Chondrocyte (in vitro differentiated cells): ENCODE measurements at regions not wholly inside any gene's neighbourhood (a gene's known extent, or its start where the extent isn't known, plus 50 kb on each side); places are given as distances from the start of the nearest gene placed in this dataset.

Experiments used
- DNase-seq: peaks from one replicate; pipeline ENCODE4 v3.0.0; 2021; ENCODE audit warnings: mixed read lengths, low spot score
- H3K27ac Mint-ChIP-seq: one replicate; pipeline ENCODE4 v1.8.0; 2021; ENCODE audit warnings: mild to moderate bottlenecking, moderate library complexity, mixed read lengths; ENCODE audit not compliant: unreplicated experiment
- H3K27me3 Mint-ChIP-seq: 2 replicates; pipeline ENCODE4 v1.8.0; 2021; ENCODE audit warnings: low read depth, mixed read lengths
- H3K36me3 Mint-ChIP-seq: 2 replicates; pipeline ENCODE4 v1.8.0; 2021; ENCODE audit warnings: low read depth, mixed read lengths
- H3K4me1 Mint-ChIP-seq: 2 replicates; pipeline ENCODE4 v1.8.0; 2021; ENCODE audit warnings: low read depth, mild to moderate bottlenecking, mixed read lengths
- H3K4me3 Mint-ChIP-seq: one replicate; pipeline ENCODE4 v1.8.0; 2021; ENCODE audit warnings: mild to moderate bottlenecking, moderate library complexity, mixed read lengths; ENCODE audit not compliant: unreplicated experiment
- H3K9me3 Mint-ChIP-seq: 2 replicates; pipeline ENCODE4 v1.8.0; 2021; ENCODE audit warnings: low read depth, mixed read lengths
- TF ChIP-seq, protein P1 (sequence below): fragments of 200-600 bp; sonication (generic); IDR thresholded peaks from 2 replicates; pipeline ENCODE4 v1.5.0; 2021; ENCODE audit warnings: antibody characterized with exemption, mild to moderate bottlenecking, moderate library complexity

DNA sequence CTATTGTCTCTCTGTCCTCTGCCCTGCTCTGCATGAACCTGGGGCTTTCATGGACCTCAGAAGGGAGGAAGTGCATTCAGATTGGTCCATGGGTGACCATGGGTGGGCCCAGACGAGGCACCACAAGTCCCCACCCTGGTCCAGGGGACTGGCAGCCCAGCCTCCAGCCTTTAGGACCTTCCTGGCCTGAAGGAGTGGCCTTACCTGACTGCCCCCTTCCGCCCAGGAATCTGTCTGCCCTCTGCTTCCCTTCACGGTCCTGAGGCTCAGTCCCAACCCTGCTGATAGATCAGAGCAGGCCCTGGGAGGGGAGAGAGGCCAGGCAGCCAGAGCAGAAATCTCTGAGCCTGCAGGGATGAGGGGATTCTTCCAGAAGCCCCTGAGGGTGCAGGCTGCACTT is 455.4 kb downstream of the PCDH18 start:
- no peak overlapping the region for H3K4me3 Mint-ChIP-seq
- H3K4me1 Mint-ChIP-seq = peaks cover 3% of the 10 kb centered on the region
- TF ChIP-seq, protein P1, sequence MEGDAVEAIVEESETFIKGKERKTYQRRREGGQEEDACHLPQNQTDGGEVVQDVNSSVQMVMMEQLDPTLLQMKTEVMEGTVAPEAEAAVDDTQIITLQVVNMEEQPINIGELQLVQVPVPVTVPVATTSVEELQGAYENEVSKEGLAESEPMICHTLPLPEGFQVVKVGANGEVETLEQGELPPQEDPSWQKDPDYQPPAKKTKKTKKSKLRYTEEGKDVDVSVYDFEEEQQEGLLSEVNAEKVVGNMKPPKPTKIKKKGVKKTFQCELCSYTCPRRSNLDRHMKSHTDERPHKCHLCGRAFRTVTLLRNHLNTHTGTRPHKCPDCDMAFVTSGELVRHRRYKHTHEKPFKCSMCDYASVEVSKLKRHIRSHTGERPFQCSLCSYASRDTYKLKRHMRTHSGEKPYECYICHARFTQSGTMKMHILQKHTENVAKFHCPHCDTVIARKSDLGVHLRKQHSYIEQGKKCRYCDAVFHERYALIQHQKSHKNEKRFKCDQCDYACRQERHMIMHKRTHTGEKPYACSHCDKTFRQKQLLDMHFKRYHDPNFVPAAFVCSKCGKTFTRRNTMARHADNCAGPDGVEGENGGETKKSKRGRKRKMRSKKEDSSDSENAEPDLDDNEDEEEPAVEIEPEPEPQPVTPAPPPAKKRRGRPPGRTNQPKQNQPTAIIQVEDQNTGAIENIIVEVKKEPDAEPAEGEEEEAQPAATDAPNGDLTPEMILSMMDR = no peak
- no peak for DNase-seq
- H3K9me3 Mint-ChIP-seq = peaks cover 14% of the 10 kb centered on the region
- no peak overlapping the region for H3K27ac Mint-ChIP-seq
- peaks cover under 1% of the 10 kb centered on the region for H3K36me3 Mint-ChIP-seq
- no peaks in the 10 kb centered on the region for H3K27me3 Mint-ChIP-seq

DNA sequence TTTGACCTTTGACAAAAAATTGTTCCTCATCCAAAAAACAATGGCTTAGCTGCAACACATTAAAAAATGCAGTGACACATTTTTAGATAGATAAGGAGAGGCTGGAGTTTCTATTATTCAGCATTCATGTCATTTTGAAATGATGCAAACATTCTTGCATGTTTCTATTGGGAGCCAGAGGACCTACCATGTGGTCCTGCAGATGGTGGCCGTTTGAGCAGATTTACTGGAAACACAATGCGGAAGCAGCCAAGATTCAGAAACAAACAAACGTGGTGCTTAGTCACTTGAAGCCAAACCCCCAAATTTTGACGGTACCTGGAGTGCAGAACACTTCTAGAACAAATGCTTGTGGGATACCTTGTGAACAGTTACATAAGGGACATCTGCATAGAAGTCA is 456.7 kb downstream of the PCDH18 start:
- H3K27ac Mint-ChIP-seq = no peak overlapping the region
- TF ChIP-seq, protein P1 = no peak
- H3K4me3 Mint-ChIP-seq = no peak overlapping the region
- H3K27me3 Mint-ChIP-seq = no peaks in the 10 kb centered on the region
- peaks cover 14% of the 10 kb centered on the region for H3K9me3 Mint-ChIP-seq
- H3K36me3 Mint-ChIP-seq = no peaks in the 10 kb centered on the region
- H3K4me1 Mint-ChIP-seq = peaks cover 7% of the 10 kb centered on the region
- DNase-seq = no peak

DNA sequence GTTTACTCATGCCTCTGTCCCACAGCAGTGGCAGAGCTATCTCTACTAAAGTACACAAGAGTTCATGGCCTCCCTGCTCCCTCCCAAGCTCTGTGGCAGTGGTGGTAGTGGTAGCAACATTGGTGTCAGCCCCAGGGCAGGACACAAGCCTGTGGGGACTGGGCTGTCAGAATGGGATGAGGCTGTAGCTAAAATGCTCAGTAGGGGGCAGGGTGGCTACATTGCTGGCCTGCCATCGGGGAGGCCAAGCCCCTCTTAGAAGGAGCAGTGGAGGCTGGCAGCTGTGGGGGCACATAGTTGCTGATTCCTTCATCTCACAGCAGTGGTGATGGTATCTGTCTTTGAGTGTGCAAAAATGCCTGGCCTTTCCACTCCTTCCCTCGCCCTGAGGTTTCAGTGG is 461.7 kb downstream of the PCDH18 start:
- TF ChIP-seq, protein P1 = no peak
- H3K4me3 Mint-ChIP-seq = no peak overlapping the region
- peaks cover 10% of the 10 kb centered on the region for H3K9me3 Mint-ChIP-seq
- H3K27me3 Mint-ChIP-seq = no peaks in the 10 kb centered on the region
- H3K4me1 Mint-ChIP-seq = peaks cover 7% of the 10 kb centered on the region
- H3K36me3 Mint-ChIP-seq = no peaks in the 10 kb centered on the region
- H3K27ac Mint-ChIP-seq = no peak overlapping the region
- DNase-seq = no peak

DNA sequence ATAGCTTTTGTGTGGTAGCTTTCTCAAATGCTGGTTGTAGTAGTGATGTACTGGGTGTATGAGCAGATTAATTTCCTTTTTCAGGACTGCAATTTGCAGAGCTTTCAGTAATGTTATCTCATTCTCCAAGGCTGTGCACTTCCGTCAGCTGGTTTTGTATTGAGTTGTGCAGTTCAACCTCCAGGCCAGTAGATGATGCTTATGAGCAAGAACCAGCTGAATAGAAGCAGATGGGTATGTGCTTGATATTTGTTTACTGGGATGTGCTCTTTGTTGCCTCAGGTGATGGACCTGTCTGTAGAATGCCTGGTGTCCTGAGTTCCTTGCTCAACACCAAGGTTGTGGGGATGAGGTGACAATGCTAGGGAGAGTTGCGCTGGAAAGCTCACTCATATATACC is 462.8 kb downstream of the PCDH18 start:
- Mint-ChIP-seq H3K27ac (no peak overlapping the region), H3K4me1 (peaks cover 9% of the 10 kb centered on the region), H3K27me3 (no peaks in the 10 kb centered on the region), H3K36me3 (no peaks in the 10 kb centered on the region), H3K4me3 (no peak overlapping the region), H3K9me3 (peaks cover 5% of the 10 kb centered on the region)
- TF ChIP-seq, protein P1 = peak; percentile 18
- DNase-seq = no peak

DNA sequence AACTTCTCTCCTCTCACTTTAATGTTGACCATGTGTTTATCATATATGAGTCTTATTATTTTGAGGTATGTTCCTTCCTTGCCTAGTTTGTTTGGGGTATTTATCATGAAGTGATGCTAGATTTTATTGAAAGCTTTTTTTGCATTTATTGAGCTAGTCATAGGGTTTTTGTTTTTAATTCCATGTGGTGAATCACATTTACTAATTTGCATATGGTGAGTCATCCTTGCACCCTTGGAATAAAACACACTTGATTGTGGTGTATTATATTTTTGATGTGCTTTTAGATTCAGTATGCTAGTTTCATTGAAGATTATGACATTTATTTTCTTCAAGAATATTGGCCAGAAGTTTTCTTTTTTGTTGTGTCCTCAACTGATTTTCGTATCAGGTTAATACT is 464.6 kb downstream of the PCDH18 start:
- H3K4me1 Mint-ChIP-seq = peaks cover 9% of the 10 kb centered on the region
- H3K27me3 Mint-ChIP-seq = no peaks in the 10 kb centered on the region
- TF ChIP-seq, protein P1 = no peak
- no peak for DNase-seq
- H3K36me3 Mint-ChIP-seq = no peaks in the 10 kb centered on the region
- H3K4me3 Mint-ChIP-seq = no peak overlapping the region
- H3K27ac Mint-ChIP-seq = no peak overlapping the region
- peaks cover 5% of the 10 kb centered on the region for H3K9me3 Mint-ChIP-seq
